AG09309 (cell line): ENCODE measurements at regions not wholly inside any gene's neighbourhood (a gene's known extent, or its start where the extent isn't known, plus 50 kb on each side); places are given as distances from the start of the nearest gene placed in this dataset.

Experiments used
- DNase-seq: peaks from one replicate; pipeline ENCODE4 v3.0.0-alpha.2; 2010; ENCODE audit warnings: low read depth
- H3K4me3 ChIP-seq: 2 replicates; pipeline ENCODE4 v1.5.1; 2011; ENCODE audit warnings: mild to moderate bottlenecking, low read depth, low read length, moderate library complexity; ENCODE audit not compliant: control insufficient read depth
- TF ChIP-seq, protein P1 (sequence below): IDR thresholded peaks from 2 replicates; pipeline ENCODE4 v1.5.1; 2011; ENCODE audit warnings: mild to moderate bottlenecking, low read depth, low read length, inconsistent platforms; ENCODE audit not compliant: insufficient read depth, control insufficient read depth; ENCODE audit errors: missing control alignments

DNA sequence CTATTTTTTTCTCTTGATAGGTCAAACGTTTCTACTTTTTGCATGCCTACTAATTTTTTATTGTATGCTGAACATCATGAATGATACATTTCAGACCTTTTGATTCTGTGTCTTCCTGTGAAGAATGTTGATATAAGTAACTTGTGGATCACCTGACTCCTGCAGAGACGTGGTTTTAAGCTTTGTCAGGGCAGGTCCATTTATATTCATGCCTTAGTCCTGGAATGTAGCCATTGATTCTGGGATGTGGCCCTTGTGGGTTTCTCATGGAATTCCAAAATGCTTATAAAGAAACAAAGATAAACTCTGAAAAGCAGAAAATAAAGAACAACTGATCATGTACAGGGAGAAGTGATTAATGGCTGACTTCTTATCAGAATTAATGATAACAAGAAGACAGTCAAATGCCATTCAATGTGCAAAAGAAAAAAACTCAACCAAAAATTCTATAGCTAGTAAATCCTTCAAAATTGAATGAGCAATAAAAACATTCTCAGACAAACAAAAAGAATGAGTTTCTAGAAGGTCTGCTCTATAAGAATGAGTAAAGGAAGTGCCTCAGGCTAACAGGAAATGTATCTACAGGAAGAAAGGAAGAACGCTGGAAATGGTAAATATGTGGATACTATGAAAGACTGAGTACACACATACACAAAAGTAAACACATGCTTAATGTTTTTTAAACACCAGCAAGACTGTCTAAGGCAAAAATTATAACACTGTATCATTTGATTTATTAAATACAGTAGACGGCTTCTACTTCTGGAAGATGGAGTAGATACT is 284.8 kb upstream of the DIO3 start:
- H3K4me3 ChIP-seq, result no peak overlapping the region
- DNase-seq, result no peak
- TF ChIP-seq, protein P1, sequence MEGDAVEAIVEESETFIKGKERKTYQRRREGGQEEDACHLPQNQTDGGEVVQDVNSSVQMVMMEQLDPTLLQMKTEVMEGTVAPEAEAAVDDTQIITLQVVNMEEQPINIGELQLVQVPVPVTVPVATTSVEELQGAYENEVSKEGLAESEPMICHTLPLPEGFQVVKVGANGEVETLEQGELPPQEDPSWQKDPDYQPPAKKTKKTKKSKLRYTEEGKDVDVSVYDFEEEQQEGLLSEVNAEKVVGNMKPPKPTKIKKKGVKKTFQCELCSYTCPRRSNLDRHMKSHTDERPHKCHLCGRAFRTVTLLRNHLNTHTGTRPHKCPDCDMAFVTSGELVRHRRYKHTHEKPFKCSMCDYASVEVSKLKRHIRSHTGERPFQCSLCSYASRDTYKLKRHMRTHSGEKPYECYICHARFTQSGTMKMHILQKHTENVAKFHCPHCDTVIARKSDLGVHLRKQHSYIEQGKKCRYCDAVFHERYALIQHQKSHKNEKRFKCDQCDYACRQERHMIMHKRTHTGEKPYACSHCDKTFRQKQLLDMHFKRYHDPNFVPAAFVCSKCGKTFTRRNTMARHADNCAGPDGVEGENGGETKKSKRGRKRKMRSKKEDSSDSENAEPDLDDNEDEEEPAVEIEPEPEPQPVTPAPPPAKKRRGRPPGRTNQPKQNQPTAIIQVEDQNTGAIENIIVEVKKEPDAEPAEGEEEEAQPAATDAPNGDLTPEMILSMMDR, result no peak

DNA sequence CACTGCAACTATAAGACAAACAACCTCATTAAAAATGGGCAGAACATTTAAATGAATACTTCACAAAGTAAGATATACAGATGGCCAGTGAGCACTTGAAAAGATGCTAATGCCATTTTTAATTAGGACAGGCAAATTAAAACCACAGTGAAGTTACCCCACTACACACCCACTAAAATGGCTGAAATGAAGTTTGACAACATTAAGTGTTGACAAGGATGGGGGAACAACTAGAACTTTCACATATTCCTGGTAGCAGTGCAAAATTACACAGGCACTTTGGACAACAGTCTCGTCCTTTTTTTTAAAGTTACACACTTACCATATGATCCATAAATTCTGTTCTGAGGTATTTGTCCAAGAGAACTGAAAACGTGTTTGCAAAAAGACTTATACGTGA is 278.9 kb upstream of the DIO3 start:
- no peak overlapping the region for H3K4me3 ChIP-seq
- no peak for DNase-seq
- TF ChIP-seq, protein P1, result no peak

DNA sequence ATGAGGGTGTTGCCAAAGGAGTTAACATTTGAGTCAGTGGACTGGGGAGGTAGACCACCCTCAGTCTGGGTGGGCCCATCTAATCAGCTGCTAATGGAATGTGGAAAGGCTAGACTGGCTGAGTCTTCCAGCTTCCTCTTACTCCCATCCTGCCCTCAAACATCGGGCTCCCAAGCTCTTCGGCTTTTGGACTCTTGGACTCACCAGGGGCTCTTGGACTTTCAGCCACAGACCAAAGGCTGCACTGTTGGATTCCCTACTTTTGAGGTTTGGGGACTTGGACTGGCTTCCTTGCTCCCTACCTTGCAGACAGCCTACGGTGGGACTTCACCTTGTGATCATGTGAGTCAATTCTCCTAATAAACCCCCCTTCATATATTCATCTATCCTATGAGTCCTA is 276.6 kb upstream of the DIO3 start:
- H3K4me3 ChIP-seq, result no peak overlapping the region
- TF ChIP-seq, protein P1, result no peak

DNA sequence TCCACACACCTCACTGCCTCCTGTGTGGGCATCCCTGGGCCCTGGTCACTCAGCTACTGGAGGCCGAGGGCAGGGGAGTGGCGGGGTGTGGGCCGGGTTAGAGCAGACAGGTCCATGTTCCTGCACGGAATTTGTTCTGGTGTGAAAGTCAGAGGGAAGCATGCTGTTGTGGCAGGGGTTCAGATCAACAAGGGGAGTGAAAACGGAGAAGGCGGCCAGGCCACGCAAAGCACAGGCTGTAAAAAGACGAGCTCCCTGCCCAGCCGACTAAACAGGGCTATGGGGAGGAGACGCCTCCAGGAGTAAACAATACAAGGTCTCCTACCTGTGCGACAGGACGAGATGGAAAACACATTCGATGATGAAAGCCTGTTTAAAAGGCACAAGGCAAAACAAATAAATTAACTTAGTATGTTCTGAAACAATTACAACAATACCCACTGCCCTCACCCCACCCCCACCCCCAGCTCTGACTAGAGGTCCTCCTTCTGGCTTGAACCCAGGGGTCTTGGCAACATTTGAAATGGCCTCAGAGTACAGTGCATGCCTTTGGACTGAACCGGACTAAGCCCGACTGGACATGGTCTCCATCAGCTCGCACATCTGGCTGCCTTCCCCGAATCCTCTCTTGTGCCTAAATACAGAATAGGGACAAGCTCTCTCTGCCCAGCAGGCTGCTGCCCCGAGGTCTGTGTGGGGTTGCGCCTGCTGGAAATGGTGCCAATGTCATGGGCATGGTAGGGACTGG is 274.9 kb upstream of the DIO3 start:
- TF ChIP-seq, protein P1, result no peak
- DNase-seq, result no peak
- H3K4me3 ChIP-seq, result no peak overlapping the region

More for the DNA sequence above, 276.6 kb upstream of the DIO3 start:
- DNase-seq, result no peak

DNA sequence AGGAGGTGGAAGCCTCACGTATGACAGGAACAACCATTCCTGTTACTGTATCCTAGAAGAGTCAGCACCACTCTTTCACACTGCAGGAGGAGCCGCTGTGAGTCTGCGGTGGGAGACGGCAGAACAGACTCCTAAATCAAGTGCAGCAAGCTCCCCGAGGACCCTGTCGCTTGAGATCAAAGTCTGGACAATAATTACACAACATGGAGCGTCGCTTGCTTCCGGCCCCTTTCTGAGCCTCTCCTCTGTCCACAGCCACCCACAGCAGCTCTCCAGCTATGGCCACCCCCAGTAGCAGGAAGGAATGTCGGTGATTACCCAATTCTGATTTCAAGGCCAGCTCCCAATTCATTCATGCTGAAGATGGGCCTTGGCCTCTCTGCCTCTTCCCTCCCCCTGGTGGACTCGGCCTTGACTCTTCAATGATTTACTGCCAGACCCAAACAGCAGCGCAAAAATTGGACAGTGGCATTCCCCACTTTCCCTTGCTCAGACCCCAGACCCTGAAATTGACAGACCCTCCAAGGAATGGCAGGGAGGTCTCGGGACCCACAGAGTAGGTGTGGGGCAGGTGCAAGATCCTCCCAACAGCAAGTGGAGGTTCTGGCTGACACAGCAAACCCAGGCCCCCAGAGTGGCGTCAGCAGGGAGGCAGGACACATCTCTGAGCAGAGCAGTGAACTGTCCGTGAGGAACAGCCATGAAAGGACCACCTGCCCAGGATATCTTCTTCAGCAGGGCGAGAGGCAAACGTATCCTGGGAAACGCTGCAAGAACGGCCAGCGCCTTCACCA is 272.7 kb upstream of the DIO3 start:
- H3K4me3 ChIP-seq, result no peak overlapping the region
- no peak for DNase-seq

DNA sequence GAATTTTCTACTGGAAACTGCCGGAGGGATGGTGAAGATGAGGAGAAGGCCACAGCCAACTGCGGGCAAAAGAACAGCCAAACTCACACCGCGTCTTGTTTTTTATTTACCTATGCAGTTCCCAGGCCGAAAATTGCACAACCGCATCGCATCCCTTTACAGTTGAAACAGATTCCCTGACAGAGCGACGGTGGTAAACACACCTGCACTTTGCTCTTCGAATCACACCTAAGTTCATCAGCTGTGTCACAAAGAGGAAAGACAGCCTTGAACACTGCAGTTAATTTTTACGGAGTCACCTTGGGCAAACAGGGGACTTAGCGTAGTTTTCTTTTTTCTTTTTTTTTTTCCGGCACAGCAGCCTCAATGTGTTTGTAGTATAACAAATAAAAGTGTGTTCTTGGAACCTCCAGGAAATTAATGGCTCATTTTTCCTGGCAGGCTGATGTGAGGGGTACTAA is 272.0 kb upstream of the DIO3 start:
- DNase-seq, result no peak
- no peak overlapping the region for H3K4me3 ChIP-seq
- TF ChIP-seq, protein P1, result no peak

More for the DNA sequence above, 272.7 kb upstream of the DIO3 start:
- TF ChIP-seq, protein P1, result no peak
